WTC11 (cell line): ENCODE measurements at regions not wholly inside any gene's neighbourhood (a gene's known extent, or its start where the extent isn't known, plus 50 kb on each side); places are given as distances from the start of the nearest gene placed in this dataset.

ENCODE experiments used
- CREB1 ChIP-seq: sonication (generic); formaldehyde crosslinking; IDR thresholded peaks from 2 replicates; pipeline ENCODE4 v1.8.0; 2023; ENCODE audit warnings: mild to moderate bottlenecking, missing genetic modification reagents
- CTCF ChIP-seq: fragments of 200-600 bp; IDR thresholded peaks from 2 replicates; pipeline ENCODE4 v1.8.0; 2022; ENCODE audit warnings: antibody characterized with exemption
- JUN ChIP-seq: sonication (generic); formaldehyde crosslinking; IDR thresholded peaks from 2 replicates; pipeline ENCODE4 v1.8.0; 2023; ENCODE audit warnings: mild to moderate bottlenecking, missing genetic modification reagents
- SMAD3 ChIP-seq: sonication (generic); formaldehyde crosslinking; IDR thresholded peaks from 2 replicates; pipeline ENCODE4 v1.8.0; 2022; ENCODE audit warnings: missing genetic modification reagents, mild to moderate bottlenecking, borderline replicate concordance
- ZNF671 ChIP-seq: fragments of 250-450 bp; sonication (Bioruptor Pico); IDR thresholded peaks from 2 replicates; pipeline ENCODE4 v1.8.0; 2021; ENCODE audit warnings: mild to moderate bottlenecking

- no peak for TF ChIP-seq CREB1
- no peak for TF ChIP-seq ZNF671 (CRISPR knock-in tag)
- no peak for TF ChIP-seq JUN (CRISPR knock-in tag)
- no peak for TF ChIP-seq CTCF
- no peak for TF ChIP-seq SMAD3 (CRISPR knock-in tag)
Observed at GRCh38 chr2:70011335-70011734, 49.9 kb upstream of the ASPRV1 start.
